Endothelial cell of umbilical vein (primary cell): ENCODE measurements at regions not wholly inside any gene's neighbourhood (a gene's known extent, or its start where the extent isn't known, plus 50 kb on each side); places are given as distances from the start of the nearest gene placed in this dataset.
A peak's percentile ranks its signal among the peaks of the same experiment; 100 is the strongest.
"Not testable (repeated sequence)": the region's sequence is repeated elsewhere in the genome, so short reads cannot be mapped to it uniquely, and the experiment has no call there.

Experiments
- BruUV-seq: library from RNA; stranded (reverse); fragments of 400-500 nt; replicated peaks from 2 replicates; lab custom pipeline; 2021; lab: Mats Ljungman, UMichigan
- CTCF ChIA-PET: fragments of 300-600, 350-600 bp; sonication (Branson Sonifier 250); formaldehyde crosslinking; loops from one replicate; lab custom pipeline; 2021; ENCODE audit warnings: antibody characterized with exemption, inconsistent platforms; lab: Charles Lee
- POLR2A ChIA-PET: fragments of 300-600, 350-600 bp; sonication (Branson Sonifier 250); formaldehyde crosslinking; loops from one replicate; lab custom pipeline; 2021; ENCODE audit warnings: antibody characterized with exemption, inconsistent platforms; lab: Charles Lee
- DNase-seq: peaks from one replicate; pipeline ENCODE4 v3.0.0-alpha.2; 2011; ENCODE audit warnings: low read depth, low spot score
- FAIRE-seq: peaks from 2 replicates; lab custom pipeline; 2011; peaks lifted over from hg19 to GRCh38; lab: Jason Lieb, UNC
- H2AFZ ChIP-seq: 2 replicates; pipeline ENCODE4 v1.6.0; 2012; ENCODE audit warnings: low read depth, low read length, control low read depth, inconsistent platforms
- H3K27ac ChIP-seq: 2 replicates; pipeline ENCODE4 v1.5.1; 2011; ENCODE audit warnings: low read depth, mild to moderate bottlenecking, control low read depth, low read length, moderate library complexity; ENCODE audit not compliant: insufficient read depth
- H3K27me3 ChIP-seq, 2 experiments: 2 replicates each; pipeline versions ENCODE4 v1.6.0 to v1.6.1; 2011; ENCODE audit warnings: low read length in 2 of 2, mixed read lengths in 1 of 2; ENCODE audit not compliant: control insufficient read depth in 2 of 2, insufficient read depth in 2 of 2
- H3K36me3 ChIP-seq, 2 experiments: 2 replicates in 1 of 2; 3 replicates in 1 of 2; pipeline ENCODE4 v1.5.1; 2011; ENCODE audit warnings: low read length in 2 of 2, mild to moderate bottlenecking in 1 of 2, moderate library complexity in 1 of 2; ENCODE audit not compliant: control insufficient read depth in 2 of 2, insufficient read depth in 2 of 2; ENCODE audit errors: extremely low read depth in 1 of 2
- H3K4me1 ChIP-seq: 3 replicates; pipeline ENCODE4 v1.5.1; 2011; ENCODE audit warnings: mild to moderate bottlenecking, low read length; ENCODE audit not compliant: control insufficient read depth, insufficient read depth; ENCODE audit errors: extremely low read depth
- H3K4me2 ChIP-seq: 2 replicates; pipeline ENCODE4 v1.6.1; 2011; ENCODE audit warnings: low read length, control low read depth, mixed read lengths; ENCODE audit not compliant: insufficient read depth
- H3K4me3 ChIP-seq, 3 experiments: fragments of 200-600 bp in 1 of 3; sonication (generic), shearing (Covaris generic) in 1 of 3; replicated peaks in 1 of 3; 2 replicates each; pipeline ENCODE4 v1.5.1; 2011 to 2016; ENCODE audit warnings: control low read depth in 3 of 3, low read length in 3 of 3, mild to moderate bottlenecking in 2 of 3, inconsistent platforms in 1 of 3, low read depth in 1 of 3, moderate library complexity in 1 of 3; ENCODE audit not compliant: insufficient read depth in 1 of 3
- H3K79me2 ChIP-seq: 2 replicates; pipeline ENCODE4 v1.6.0; 2012; ENCODE audit warnings: low read length, inconsistent platforms; ENCODE audit not compliant: control insufficient read depth, insufficient read depth
- H3K9ac ChIP-seq: replicated peaks from 2 replicates; pipeline ENCODE3; 2011; ENCODE audit warnings: low read length, control low read depth; ENCODE audit not compliant: insufficient read depth; ENCODE audit errors: extremely low read depth
- H3K9me1 ChIP-seq: replicated peaks from 3 replicates; pipeline ENCODE4 v1.6.0; 2011; ENCODE audit warnings: mild to moderate bottlenecking, low read length; ENCODE audit not compliant: control insufficient read depth, insufficient read depth; ENCODE audit errors: extremely low read depth
- H3K9me3 ChIP-seq: replicated peaks from 2 replicates; pipeline ENCODE4 v1.5.1; 2012; ENCODE audit warnings: low read length, inconsistent platforms; ENCODE audit not compliant: control insufficient read depth, insufficient read depth
- H4K20me1 ChIP-seq: replicated peaks from 2 replicates; pipeline ENCODE3; 2011; ENCODE audit warnings: mild to moderate bottlenecking, low read length; ENCODE audit not compliant: control insufficient read depth, insufficient read depth; ENCODE audit errors: extremely low read depth
- CTCF ChIP-seq, 2 donors: IDR thresholded peaks; 1 replicate in 1 of 2; 2 replicates in 1 of 2; pipeline ENCODE4 v1.5.1; 2011; ENCODE audit warnings: low read length in 2 of 2, mild to moderate bottlenecking in 2 of 2, moderate library complexity in 2 of 2, control low read depth in 1 of 2, inconsistent platforms in 1 of 2, low read depth in 1 of 2; ENCODE audit not compliant: insufficient read depth in 1 of 2; ENCODE audit errors: extremely low read depth in 1 of 2
- EZH2 ChIP-seq: IDR thresholded peaks from 2 replicates; pipeline ENCODE4 v1.6.1; 2012; ENCODE audit warnings: borderline replicate concordance, low read depth, mild to moderate bottlenecking, moderate library complexity, low read length, inconsistent platforms; ENCODE audit not compliant: severe bottlenecking
- FOS ChIP-seq: IDR thresholded peaks from 2 replicates; pipeline ENCODE4 v1.6.1; 2011; ENCODE audit warnings: mild to moderate bottlenecking, low read length, moderate library complexity, borderline replicate concordance; ENCODE audit not compliant: insufficient read depth
- GATA2 ChIP-seq: IDR thresholded peaks from 2 replicates; pipeline ENCODE4 v1.7.0; 2011; ENCODE audit warnings: low read depth, mild to moderate bottlenecking, moderate library complexity, mixed read lengths, low read length; ENCODE audit not compliant: insufficient read length, insufficient read depth
- JUN ChIP-seq: IDR thresholded peaks from 2 replicates; pipeline ENCODE4 v1.6.1; 2011; ENCODE audit warnings: borderline replicate concordance, low read depth; ENCODE audit not compliant: insufficient read length, insufficient read depth
- MAX ChIP-seq: IDR thresholded peaks from 2 replicates; pipeline ENCODE4 v1.6.1; 2011; ENCODE audit not compliant: insufficient read depth, insufficient read length
- MYC ChIP-seq: IDR thresholded peaks from one replicate; pipeline ENCODE4 v1.6.1; 2011; ENCODE audit warnings: mild to moderate bottlenecking, low read depth, low read length
- POLR2A ChIP-seq: IDR thresholded peaks from 2 replicates; pipeline ENCODE4 v1.6.1; 2012; ENCODE audit warnings: low read depth, mild to moderate bottlenecking, control low read depth, low read length
- POLR2AphosphoS5 ChIP-seq: IDR thresholded peaks from 2 replicates; pipeline ENCODE4 v1.6.1; 2012; ENCODE audit warnings: low read depth, mild to moderate bottlenecking, control low read depth, low read length, moderate library complexity; ENCODE audit not compliant: insufficient read depth
- dilution Hi-C: fragments of 300-500 bp; cut with MboI; formaldehyde crosslinking; loops from one replicate; pipeline ENCODE4 v1.15.0; 2019; ENCODE audit warnings: low sequenced_read_pairs; ENCODE audit not compliant: extremely low pct_ligation_motif_present
- intact Hi-C: fragments of 100-400 bp; cut with micrococcal nuclease; formaldehyde crosslinking; loops from one replicate; pipeline ENCODE4 v1.10.0; 2022

GRCh38 chr5:1593903-1594356 lies 70.2 kb upstream of the LPCAT1 start:
- H3K4me3 ChIP-seq, result peak overlapping the region; percentile 53 to 75 (median 53)
- intact Hi-C loops (loop anchor here (2.0 kb wide), 2 partner anchors 47 to 71 kb away; partner anchors contain the start of gene LPCAT1), dilution Hi-C loops (no loop called here)
- TF ChIP-seq FOS, result no peak
- no peak for TF ChIP-seq GATA2
- no peak for TF ChIP-seq MYC
- TF ChIP-seq EZH2, result no peak
- TF ChIP-seq JUN, result no peak
- TF ChIP-seq CTCF (IDR thresholded peaks at IDR 0.05; ENCODE audit: extremely low read depth in 1 of 2, insufficient read depth in 1 of 2, low read depth in 1 of 2, low read length in 2 of 2), result no peak
- TF ChIP-seq POLR2AphosphoS5, result no peak
- TF ChIP-seq POLR2A, result no peak
- no peak for TF ChIP-seq MAX
- H3K27ac ChIP-seq, result no peak overlapping the region
- no peaks in the 10 kb centered on the region for H3K9me3 ChIP-seq
- FAIRE-seq, result no peak
- no peak for DNase-seq
- no peaks in the 10 kb centered on the region for H3K79me2 ChIP-seq
- no peaks in the 10 kb centered on the region for H3K27me3 ChIP-seq
- ChIA-PET POLR2A (interaction anchor here (0.6 kb wide), 1 partner anchor 20 kb away, joined by 4 read pairs; no protein-coding TSS in a partner anchor), CTCF (interaction anchor here (0.5 to 0.9 kb wide), 5 partner anchors 23 to 411 kb away, joined by 3 to 4 read pairs (median 3); no protein-coding TSS in a partner anchor)
- H3K9me1 ChIP-seq, result no peaks in the 10 kb centered on the region
- H2AFZ ChIP-seq, result peak overlapping the region; percentile 90
- no peaks in the 10 kb centered on the region for H4K20me1 ChIP-seq
- H3K4me2 ChIP-seq, result peak overlapping the region; percentile 63
- no peaks in the 10 kb centered on the region for H3K36me3 ChIP-seq
- H3K9ac ChIP-seq, result no peak overlapping the region
- no TSS peak for BruUV-seq
- no peaks in the 10 kb centered on the region for H3K4me1 ChIP-seq

- CTCF ChIA-PET, POLR2A ChIA-PET, H3K4me3 ChIP-seq, dilution Hi-C loops, H3K4me1 ChIP-seq, DNase-seq, H2AFZ ChIP-seq, H3K4me2 ChIP-seq, H3K9me3 ChIP-seq, FAIRE-seq, H3K36me3 ChIP-seq, intact Hi-C loops, H3K9ac ChIP-seq, BruUV-seq, H3K79me2 ChIP-seq, H3K27me3 ChIP-seq, H3K27ac ChIP-seq, H4K20me1 ChIP-seq, H3K9me1 ChIP-seq: not testable (repeated sequence)
These were observed 64.4 kb upstream of the LPCAT1 start for GRCh38 chr5:1588071-1588694.
